HEK293 (cell line): ENCODE measurements at regions not wholly inside any gene's neighbourhood (a gene's known extent, or its start where the extent isn't known, plus 50 kb on each side); places are given as distances from the start of the nearest gene placed in this dataset.

ENCODE experiments used
- CTCF ChIP-seq: fragments of 450-650 bp; formaldehyde crosslinking; IDR thresholded peaks from 2 replicates; pipeline ENCODE4 v1.5.1; 2016; ENCODE audit warnings: missing biosample characterization, missing genetic modification characterization
- KLF9 ChIP-seq: fragments of 450-650 bp; formaldehyde crosslinking; IDR thresholded peaks from 2 replicates; pipeline ENCODE4 v1.5.1; 2016; ENCODE audit warnings: missing biosample characterization, missing genetic modification characterization, low read depth
- REST ChIP-seq: fragments of 450-650 bp; formaldehyde crosslinking; IDR thresholded peaks from 2 replicates; pipeline ENCODE4 v1.5.1; 2016; ENCODE audit warnings: missing biosample characterization, missing genetic modification characterization
- YY1 ChIP-seq: fragments of 450-650 bp; formaldehyde crosslinking; IDR thresholded peaks from 2 replicates; pipeline ENCODE4 v1.5.1; 2018; ENCODE audit warnings: missing biosample characterization, missing genetic modification characterization
- ZNF362 ChIP-seq: fragments of 450-650 bp; formaldehyde crosslinking; IDR thresholded peaks from 2 replicates; pipeline ENCODE4 v1.5.1; 2016; ENCODE audit warnings: missing biosample characterization, missing genetic modification characterization
- ZNF366 ChIP-seq: fragments of 450-650 bp; formaldehyde crosslinking; conservative IDR thresholded peaks from 2 replicates; pipeline ENCODE4 v1.5.1; 2016; ENCODE audit warnings: missing biosample characterization, missing genetic modification characterization
- ZNF423 ChIP-seq: fragments of 450-650 bp; formaldehyde crosslinking; IDR thresholded peaks from 2 replicates; pipeline ENCODE4 v1.5.1; 2016; ENCODE audit warnings: missing biosample characterization, missing genetic modification characterization
- ZNF510 ChIP-seq: fragments of 450-650 bp; formaldehyde crosslinking; IDR thresholded peaks from 2 replicates; pipeline ENCODE4 v1.5.1; 2018; ENCODE audit warnings: mild to moderate bottlenecking, missing genetic modification characterization, missing biosample characterization; ENCODE audit not compliant: insufficient replicate concordance

- no peak for TF ChIP-seq ZNF366 (tag by site-specific recombination)
- no peak for TF ChIP-seq CTCF (tag by site-specific recombination)
- TF ChIP-seq ZNF362 (tag by site-specific recombination): no peak
- TF ChIP-seq ZNF510 (tag by site-specific recombination): no peak
- no peak for TF ChIP-seq ZNF423 (tag by site-specific recombination)
- no peak for TF ChIP-seq YY1 (tag by site-specific recombination)
- no peak for TF ChIP-seq KLF9 (tag by site-specific recombination)
- no peak for TF ChIP-seq REST
These were observed 117.3 kb downstream of the CPZ start for GRCh38 chr4:8709729-8710360.
